GM23338 (cell line): ENCODE measurements at regions not wholly inside any gene's neighbourhood (a gene's known extent, or its start where the extent isn't known, plus 50 kb on each side); places are given as distances from the start of the nearest gene placed in this dataset.

ENCODE experiments used
- ATAC-seq: fragments of 200-7000 bp; cut with Tn5 transposase; 3 replicates; pipeline ENCODE4 v1.9.1; 2020
- DNase-seq: peaks from one replicate; pipeline ENCODE4 v3.0.0-alpha.2; 2015; ENCODE audit warnings: low spot score
- H2AFZ ChIP-seq: fragments of 200-600 bp; sonication (generic); 2 replicates; pipeline ENCODE4 v1.8.0; 2016; ENCODE audit warnings: antibody characterized with exemption, mild to moderate bottlenecking, moderate library complexity
- H3F3A ChIP-seq: fragments of 200-600 bp; sonication (generic); replicated peaks from 2 replicates; pipeline ENCODE4 v1.8.0; 2017; ENCODE audit warnings: antibody characterized with exemption, mixed run types, low read depth
- H3K27ac ChIP-seq: fragments of 200-600 bp; sonication (generic); 2 replicates; pipeline ENCODE4 v1.6.1; 2016; ENCODE audit warnings: low read depth
- H3K27me3 ChIP-seq: fragments of 200-600 bp; sonication (generic); 2 replicates; pipeline ENCODE4 v1.8.0; 2016; ENCODE audit warnings: mild to moderate bottlenecking, mixed run types, moderate library complexity; ENCODE audit not compliant: insufficient read depth
- H3K36me3 ChIP-seq: fragments of 200-600 bp; sonication (generic); 2 replicates; pipeline ENCODE4 v1.8.0; 2016; ENCODE audit warnings: mild to moderate bottlenecking; ENCODE audit not compliant: insufficient read depth
- H3K4me1 ChIP-seq: fragments of 200-600 bp; sonication (generic); 2 replicates; pipeline ENCODE4 v1.8.0; 2016; ENCODE audit warnings: mild to moderate bottlenecking, moderate library complexity; ENCODE audit not compliant: insufficient read depth
- H3K4me2 ChIP-seq: fragments of 200-600 bp; sonication (generic); 2 replicates; pipeline ENCODE4 v1.7.1; 2017; ENCODE audit warnings: mixed run types
- H3K4me3 ChIP-seq: fragments of 200-600 bp; sonication (generic); 2 replicates; pipeline ENCODE4 v1.6.1; 2016; ENCODE audit warnings: mixed run types
- H3K79me2 ChIP-seq: fragments of 200-600 bp; sonication (generic); replicated peaks from 2 replicates; pipeline ENCODE4 v1.8.0; 2017; ENCODE audit warnings: mild to moderate bottlenecking; ENCODE audit not compliant: insufficient read depth
- H3K9me2 ChIP-seq: fragments of 200-600 bp; sonication (generic); 2 replicates; pipeline ENCODE4 v1.8.0; 2017; ENCODE audit not compliant: insufficient read depth
- H4K20me1 ChIP-seq: fragments of 200-600 bp; sonication (generic); replicated peaks from 2 replicates; pipeline ENCODE4 v1.8.0; 2017; ENCODE audit warnings: mild to moderate bottlenecking; ENCODE audit not compliant: insufficient read depth
- H3K27ac Mint-ChIP-seq: 2 replicates; pipeline ENCODE4 v1.8.0; 2020; ENCODE audit warnings: inconsistent platforms, mild to moderate bottlenecking, moderate library complexity, mixed read lengths
- H3K27me3 Mint-ChIP-seq: 3 replicates; pipeline ENCODE4 v1.8.0; 2022; ENCODE audit warnings: low read depth, mild to moderate bottlenecking, moderate library complexity, mixed read lengths, inconsistent platforms; ENCODE audit not compliant: insufficient read depth, poor library complexity
- H3K36me3 Mint-ChIP-seq: 3 replicates; pipeline ENCODE4 v1.8.0; 2021; ENCODE audit warnings: low read depth, mild to moderate bottlenecking, inconsistent platforms, moderate library complexity, mixed read lengths
- H3K4me1 Mint-ChIP-seq: 3 replicates; pipeline ENCODE4 v1.8.0; 2020; ENCODE audit warnings: mild to moderate bottlenecking, inconsistent platforms, mixed read lengths
- H3K4me3 Mint-ChIP-seq: 3 replicates; pipeline ENCODE4 v1.8.0; 2021; ENCODE audit warnings: moderate library complexity, mild to moderate bottlenecking, inconsistent platforms, mixed read lengths
- H3K9me3 Mint-ChIP-seq: 3 replicates; pipeline ENCODE4 v1.8.0; 2020; ENCODE audit warnings: moderate library complexity, mild to moderate bottlenecking, inconsistent platforms, mixed read lengths
- CREB1 ChIP-seq: fragments of 250-450 bp; sonication (Bioruptor Pico); IDR thresholded peaks from 2 replicates; pipeline ENCODE4 v1.5.0; 2020; ENCODE audit warnings: low read depth, mild to moderate bottlenecking, moderate library complexity
- CTCF ChIP-seq, 2 experiments: fragments of 200-600 bp in 1 of 2; sonication (generic) in 1 of 2; conservative IDR thresholded peaks; 2 replicates each; pipeline versions ENCODE4 v1.5.1 to v1.6.1; 2016 to 2017; ENCODE audit warnings: antibody characterized with exemption in 2 of 2, low read depth in 2 of 2, mild to moderate bottlenecking in 2 of 2, moderate library complexity in 1 of 2
- ETS1 ChIP-seq: IDR thresholded peaks from 2 replicates; pipeline ENCODE4 v1.6.1; 2016; ENCODE audit warnings: antibody characterized with exemption
- EZH2 ChIP-seq: fragments of 200-600 bp; sonication (generic); IDR thresholded peaks from one replicate; pipeline ENCODE4 v1.8.0; 2017; ENCODE audit warnings: antibody characterized with exemption, mild to moderate bottlenecking, low read depth; ENCODE audit not compliant: unreplicated experiment
- EZH2phosphoT487 ChIP-seq: fragments of 200-600 bp; sonication (generic); IDR thresholded peaks from one replicate; pipeline ENCODE4 v1.8.1; 2018; ENCODE audit warnings: antibody characterized with exemption; ENCODE audit not compliant: unreplicated experiment
- JUNB ChIP-seq: IDR thresholded peaks from one replicate; pipeline ENCODE4 v1.6.1; 2016; ENCODE audit warnings: antibody characterized with exemption; ENCODE audit not compliant: unreplicated experiment
- NANOG ChIP-seq: IDR thresholded peaks from 2 replicates; pipeline ENCODE4 v1.6.1; 2016; ENCODE audit warnings: antibody characterized with exemption, borderline replicate concordance
- POLR2AphosphoS5 ChIP-seq: IDR thresholded peaks from 2 replicates; pipeline ENCODE4 v1.6.1; 2016; ENCODE audit warnings: antibody characterized with exemption, low read depth
- REST ChIP-seq: IDR thresholded peaks from one replicate; pipeline ENCODE4 v1.6.1; 2018; ENCODE audit warnings: antibody characterized with exemption; ENCODE audit not compliant: unreplicated experiment
- STAT1 ChIP-seq: IDR thresholded peaks from one replicate; pipeline ENCODE4 v1.6.1; 2016; ENCODE audit warnings: antibody characterized with exemption; ENCODE audit not compliant: unreplicated experiment
- ZNF114 ChIP-seq: fragments of 250-450 bp; sonication (Bioruptor Pico); IDR thresholded peaks from 2 replicates; pipeline ENCODE4 v1.5.0; 2020; ENCODE audit warnings: mild to moderate bottlenecking, moderate library complexity
- ZNF331 ChIP-seq: fragments of 250-450 bp; sonication (Bioruptor Pico); IDR thresholded peaks from 2 replicates; pipeline ENCODE4 v1.5.0; 2020; ENCODE audit warnings: low read depth, mild to moderate bottlenecking, moderate library complexity
- ZNF462 ChIP-seq: fragments of 250-450 bp; sonication (Bioruptor Pico); IDR thresholded peaks from 2 replicates; pipeline ENCODE4 v1.5.0; 2020; ENCODE audit warnings: mild to moderate bottlenecking, moderate library complexity

- Histone ChIP-seq H3K4me1 (peaks cover 23% of the 10 kb centered on the region), H3K79me2 (no peaks in the 10 kb centered on the region), H3K27ac (no peak overlapping the region), H3K4me3 (no peak overlapping the region), H3K36me3 (no peaks in the 10 kb centered on the region), H3K4me2 (peak overlapping the region; percentile 9), H4K20me1 (no peaks in the 10 kb centered on the region), H3K27me3 (no peaks in the 10 kb centered on the region), H3K9me2 (no peaks in the 10 kb centered on the region), H2AFZ (peak overlapping the region; percentile 86; the same call in 1 of the 2 replicates), H3F3A (no peaks in the 10 kb centered on the region)
- Mint-ChIP-seq H3K27ac (peak overlapping the region; percentile 20), H3K9me3 (no peaks in the 10 kb centered on the region), H3K4me1 (peaks cover 34% of the 10 kb centered on the region), H3K36me3 (no peaks in the 10 kb centered on the region), H3K4me3 (no peak overlapping the region), H3K27me3 (no peaks in the 10 kb centered on the region)
- ATAC-seq (peak; percentile 86), DNase-seq (peak; percentile 38)
- TF ChIP-seq ZNF331 (CRISPR knock-in tag) (no peak), REST (no peak), ETS1 (no peak), POLR2AphosphoS5 (no peak), EZH2phosphoT487 (no peak), JUNB (no peak), STAT1 (no peak), CREB1 (no peak), CTCF (conservative IDR thresholded peaks at IDR 0.05; ENCODE audit: low read depth in 2 of 2) (no peak), ZNF462 (no peak), ZNF114 (CRISPR knock-in tag) (no peak), NANOG (no peak), EZH2 (no peak)
Measured at GRCh38 chr2:150120326-150120955, 367.0 kb downstream of the RND3 start.
